GM12874 (cell line): ENCODE measurements at regions not wholly inside any gene's neighbourhood (a gene's known extent, or its start where the extent isn't known, plus 50 kb on each side); places are given as distances from the start of the nearest gene placed in this dataset.

ENCODE experiments used
- CTCF ChIP-seq: IDR thresholded peaks from 2 replicates; pipeline ENCODE4 v1.5.1; 2011; ENCODE audit warnings: low read depth, mild to moderate bottlenecking, control low read depth, low read length, moderate library complexity; ENCODE audit not compliant: insufficient read depth

DNA sequence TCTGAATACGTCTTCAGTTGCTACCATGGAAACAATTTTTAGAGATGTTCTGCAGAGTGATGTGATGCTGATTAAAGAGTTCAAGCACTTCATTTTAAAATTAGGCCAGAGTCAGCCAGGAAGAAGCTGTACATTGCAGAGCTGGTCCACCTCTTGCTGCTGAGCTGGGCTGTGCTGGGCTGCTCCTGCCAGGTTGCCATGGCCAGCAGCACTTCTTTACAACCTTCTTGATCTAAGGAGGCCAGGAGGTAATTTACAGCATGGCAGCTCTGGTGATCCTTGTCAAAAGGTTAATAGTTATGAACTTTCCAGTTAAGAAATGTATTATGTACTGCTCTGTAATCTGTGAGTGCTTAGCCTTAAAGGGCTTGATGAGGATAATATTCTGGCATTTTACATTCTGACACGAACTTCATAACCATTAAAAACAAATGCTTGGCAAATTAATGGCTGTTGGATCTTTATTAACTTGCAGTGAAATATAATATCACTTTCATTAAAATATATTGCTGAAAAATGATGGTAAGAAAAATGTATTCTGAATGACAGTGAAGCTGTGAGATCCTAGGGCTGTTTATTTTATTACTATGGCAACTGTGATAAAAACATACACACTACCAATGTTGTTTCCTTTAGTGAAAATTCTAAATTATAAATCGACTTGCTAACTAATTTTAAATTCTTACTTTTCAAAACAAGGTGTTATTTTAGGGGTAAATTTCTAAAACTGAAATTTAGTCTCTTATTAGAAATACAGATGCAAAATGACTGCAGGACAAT, 259.7 kb downstream of the RFPL4B start:
- TF ChIP-seq CTCF: no peak

- TF ChIP-seq CTCF: no peak
Observed at GRCh38 chr6:112613410-112613809, 266.3 kb downstream of the RFPL4B start.

DNA sequence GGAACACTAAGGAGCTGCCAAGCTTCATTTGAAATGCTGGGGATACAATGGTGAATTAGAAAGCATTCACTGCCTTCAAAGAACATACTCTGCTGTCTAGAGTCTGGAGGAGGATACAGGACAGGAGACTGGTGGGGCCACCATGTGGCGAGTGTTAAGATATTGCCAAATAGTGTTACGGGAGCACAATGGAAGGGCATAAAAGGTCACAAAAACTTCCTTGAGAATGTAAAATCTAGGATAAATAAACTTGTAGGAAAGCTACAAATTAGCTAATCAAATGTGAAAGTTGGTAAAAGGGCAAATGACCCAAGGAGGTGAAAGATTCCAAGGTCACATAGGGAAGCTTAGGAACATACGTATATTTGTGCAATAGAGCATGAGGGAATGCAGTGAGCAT, 271.7 kb downstream of the RFPL4B start:
- TF ChIP-seq CTCF: no peak

GRCh38 chr6:112620812-112621569, 273.9 kb downstream of the RFPL4B start:
- no peak for TF ChIP-seq CTCF

DNA sequence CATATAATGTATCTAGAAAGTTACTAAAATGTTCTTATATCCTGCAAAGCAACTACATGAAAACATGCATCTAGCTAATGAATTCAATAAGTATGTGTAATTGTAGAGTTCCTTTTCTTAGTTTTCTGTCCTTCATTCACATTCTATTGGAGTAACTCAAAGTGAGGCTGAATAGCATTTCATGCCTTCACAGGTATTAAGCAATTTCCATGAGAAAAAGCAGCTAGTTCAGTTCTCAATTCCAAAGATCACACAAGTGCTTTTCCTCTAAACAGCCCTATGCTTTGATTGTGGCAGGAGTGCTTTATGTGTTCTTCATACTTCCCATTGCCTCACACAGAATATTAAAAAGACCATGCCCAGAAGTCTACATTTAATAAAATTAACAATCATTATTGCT, 274.9 kb downstream of the RFPL4B start:
- TF ChIP-seq CTCF: no peak

GRCh38 chr6:112626468-112627082, 279.4 kb downstream of the RFPL4B start:
- no peak for TF ChIP-seq CTCF

- TF ChIP-seq CTCF: no peak
Observed at GRCh38 chr6:112634376-112634775, 287.2 kb downstream of the RFPL4B start.
